RPMI7951 (cell line): ENCODE measurements at regions not wholly inside any gene's neighbourhood (a gene's known extent, or its start where the extent isn't known, plus 50 kb on each side); places are given as distances from the start of the nearest gene placed in this dataset.

Source experiments
- DNase-seq: peaks from one replicate; pipeline ENCODE4 v3.0.0-alpha.2; 2012; ENCODE audit warnings: low read depth

GRCh38 chr2:158905341-158905740 is 63.1 kb upstream of the TANC1 start:
- DNase-seq = no peak

DNA sequence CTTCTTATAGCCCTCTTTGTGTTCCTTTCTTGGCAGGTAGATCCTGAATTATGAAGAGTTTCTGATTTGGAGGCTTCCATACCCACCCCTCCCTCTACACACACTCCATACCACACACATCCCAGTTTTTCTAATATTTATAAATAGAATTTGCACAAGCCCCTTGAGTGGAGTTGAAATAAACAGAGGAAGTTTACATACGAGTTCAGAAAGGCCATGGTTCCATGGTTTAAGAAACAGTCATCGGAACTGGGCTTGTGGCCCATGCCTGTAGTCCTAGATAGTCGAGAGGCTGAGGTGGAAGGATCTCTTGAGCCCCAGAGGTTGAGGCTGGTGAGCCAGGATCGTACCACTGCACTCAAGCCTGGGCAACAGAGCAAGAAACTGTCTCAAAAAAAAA is 62.7 kb upstream of the TANC1 start:
- DNase-seq = no peak

DNA sequence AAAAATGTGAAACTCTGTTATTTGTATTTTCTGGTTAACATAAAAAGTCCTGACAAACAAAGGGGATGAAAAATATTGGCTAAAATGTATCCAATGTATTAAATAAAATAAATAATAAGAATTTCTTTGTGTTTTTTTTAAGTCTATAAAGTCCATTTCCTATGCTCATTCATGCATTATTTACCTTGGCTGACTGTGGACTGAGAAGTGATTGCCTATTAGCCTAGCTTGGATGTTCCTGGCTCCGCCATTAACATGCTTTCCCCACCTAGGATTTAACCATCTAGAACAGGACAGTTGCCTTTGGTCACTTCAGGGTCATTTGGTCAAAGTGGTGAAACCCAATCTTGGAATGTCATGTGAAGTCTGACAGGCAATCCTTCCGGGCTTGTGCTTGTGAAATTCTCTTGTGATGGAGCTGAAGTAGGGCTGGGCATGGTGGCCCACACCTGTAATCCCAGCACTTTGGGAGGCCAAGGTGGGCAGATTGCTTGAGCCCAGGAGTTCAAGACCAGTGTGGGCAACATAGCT is 60.4 kb upstream of the TANC1 start:
- DNase-seq = no peak

DNA sequence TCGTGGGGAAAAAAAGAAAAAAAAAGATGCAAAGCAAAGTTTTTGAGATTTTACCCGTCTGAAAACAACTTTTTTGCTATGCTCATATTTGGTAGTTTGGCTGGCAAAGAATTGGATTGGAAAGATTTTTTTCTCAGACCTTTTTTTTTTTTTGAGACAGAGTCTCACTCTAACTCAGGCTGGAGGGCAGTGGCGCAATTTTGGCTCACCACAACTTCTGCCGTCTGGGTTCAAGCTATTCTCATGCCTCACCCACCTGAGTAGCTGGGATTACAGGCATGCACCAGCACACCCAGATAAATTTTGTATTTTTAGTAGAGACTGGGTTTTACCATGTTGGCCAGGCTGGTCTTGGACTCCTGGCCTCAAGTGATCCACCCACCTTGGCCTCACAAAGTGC is 56.3 kb upstream of the TANC1 start:
- no peak for DNase-seq

DNA sequence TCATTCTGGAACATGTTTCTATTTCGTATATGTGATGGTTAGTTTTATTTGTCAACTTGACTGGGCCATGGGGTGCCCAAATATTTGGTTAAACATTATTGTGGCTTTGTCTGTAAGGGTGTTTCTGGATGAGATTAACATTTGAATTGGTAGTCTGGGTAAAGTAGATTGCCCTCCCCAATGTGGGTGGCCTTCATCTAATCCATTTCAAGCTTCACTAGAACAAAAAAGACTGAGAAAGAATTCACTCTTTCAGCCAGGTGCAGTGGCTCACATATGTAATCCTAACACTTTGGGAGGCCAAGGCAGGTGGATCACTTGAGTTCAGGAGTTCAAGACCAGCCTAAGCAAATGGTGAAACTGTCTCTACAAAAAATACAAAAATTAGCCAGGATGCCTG is 55.7 kb upstream of the TANC1 start:
- no peak for DNase-seq

GRCh38 chr2:158914066-158914465 is 54.4 kb upstream of the TANC1 start:
- DNase-seq = peak; percentile 25

- no peak for DNase-seq
These were observed 53.7 kb upstream of the TANC1 start for GRCh38 chr2:158914731-158915130.

DNA sequence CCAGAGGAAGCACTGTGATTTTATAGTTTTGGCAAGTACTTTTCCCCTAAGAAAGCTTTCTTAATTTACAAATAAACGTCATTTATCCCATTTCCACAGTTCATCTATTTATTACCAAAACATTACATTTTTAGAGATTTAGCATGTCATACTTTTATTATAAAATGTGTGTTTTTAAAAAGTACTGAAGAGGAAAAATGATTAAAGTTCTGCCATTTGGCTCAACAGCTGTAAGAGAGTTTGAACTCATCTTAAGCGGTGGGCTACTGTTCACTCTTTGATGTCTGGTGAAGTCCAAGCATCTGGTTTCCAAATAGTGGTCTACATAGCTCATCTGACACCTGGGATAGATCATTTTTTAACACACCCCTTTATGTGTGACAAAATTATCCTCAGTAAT is 51.3 kb upstream of the TANC1 start:
- no peak for DNase-seq

- no peak for DNase-seq
These were observed 50.0 kb upstream of the TANC1 start for GRCh38 chr2:158918452-158918851.
